PC-9 (cell line): ENCODE measurements at regions not wholly inside any gene's neighbourhood (a gene's known extent, or its start where the extent isn't known, plus 50 kb on each side); places are given as distances from the start of the nearest gene placed in this dataset.

Experiments
- CTCF ChIP-seq: fragments of 200-600 bp; sonication (generic); conservative IDR thresholded peaks from 2 replicates; pipeline ENCODE4 v1.6.1; 2017; ENCODE audit warnings: mixed run types, antibody characterized with exemption, mild to moderate bottlenecking, moderate library complexity
- EZH2 ChIP-seq: fragments of 200-600 bp; sonication (generic); IDR thresholded peaks from 2 replicates; pipeline ENCODE4 v1.8.0; 2017; ENCODE audit warnings: antibody characterized with exemption, low read depth

- TF ChIP-seq EZH2 (no peak), CTCF (no peak)
These were observed 102.1 kb upstream of the TLE3 start for GRCh38 chr15:70199540-70200410.
